Stimulated activated CD4-positive, alpha-beta T cell treated with anti-CD3 and anti-CD28 coated beads, Interleukin-2, amount 100 ng/mL, for 48 hours (primary cell): ENCODE measurements at regions not wholly inside any gene's neighbourhood (a gene's known extent, or its start where the extent isn't known, plus 50 kb on each side); places are given as distances from the start of the nearest gene placed in this dataset.
"Not testable (repeated sequence)": the region's sequence is repeated elsewhere in the genome, so short reads cannot be mapped to it uniquely, and the experiment has no call there.

Experiments used
- DNase-seq, 2 donors: peaks; one replicate each; pipeline ENCODE4 v3.0.0-alpha.2; 2020

GRCh38 chr16:21516705-21517040 lies 82.7 kb upstream of the METTL9 start:
- not testable (repeated sequence) for DNase-seq

DNA sequence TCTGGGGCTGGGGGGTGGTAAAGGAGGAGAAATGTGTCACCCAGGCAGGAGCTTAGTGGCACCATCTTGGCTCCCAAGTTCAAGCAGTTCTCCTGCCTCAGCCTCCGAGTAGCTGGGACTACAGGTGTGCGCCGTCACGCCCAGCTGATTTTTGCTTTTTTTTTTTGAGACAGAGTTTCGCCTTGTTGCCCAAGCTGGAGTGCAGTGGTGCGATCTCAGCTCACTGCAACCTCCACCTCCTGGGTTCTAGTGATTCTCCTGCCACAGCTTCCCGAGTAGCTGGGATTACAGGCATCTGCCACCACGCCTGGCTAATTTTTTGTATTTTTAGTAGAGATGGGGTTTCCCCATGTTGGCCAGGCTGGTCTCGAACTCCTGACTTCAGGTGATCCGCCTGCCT lies 82.1 kb upstream of the METTL9 start:
- not testable (repeated sequence) for DNase-seq

DNA sequence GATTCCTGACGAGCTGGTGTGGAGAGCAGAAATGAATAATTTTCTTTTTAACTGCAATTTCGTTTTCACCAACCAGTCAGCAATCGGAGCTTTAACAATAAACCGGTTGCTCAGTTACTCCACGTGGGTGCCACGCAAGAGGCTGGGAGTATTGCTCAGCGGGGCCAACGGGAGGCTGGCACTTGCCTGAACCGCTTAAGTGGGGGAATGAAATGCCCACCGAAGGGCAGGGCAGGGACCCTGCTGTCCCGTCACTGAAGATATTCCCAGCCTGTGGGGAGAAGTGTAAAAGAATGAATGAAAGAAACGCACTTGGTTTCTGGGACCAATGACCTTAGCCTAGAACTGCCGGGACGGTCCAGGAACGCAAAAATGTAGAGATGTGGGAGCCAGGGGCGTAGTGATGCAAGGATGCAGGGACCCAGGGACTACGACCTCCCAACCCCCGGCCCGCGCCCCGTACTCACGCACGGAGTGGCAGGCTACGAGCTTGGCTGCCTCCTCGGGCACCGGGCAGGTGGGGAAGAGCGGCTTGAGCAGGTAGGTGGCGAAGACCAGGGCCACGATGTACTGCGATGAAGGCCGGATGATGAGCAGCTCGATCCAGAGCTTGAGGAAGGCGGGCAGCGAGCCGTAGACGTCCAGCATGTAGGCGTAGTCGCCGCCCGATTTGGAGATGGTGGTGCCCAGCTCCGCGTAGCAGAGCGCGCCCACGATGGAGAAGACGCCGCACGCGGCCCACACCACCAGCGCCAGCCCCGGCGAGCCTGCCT lies 79.8 kb upstream of the METTL9 start:
- DNase-seq: not testable (repeated sequence)

GRCh38 chr16:21520134-21521047 lies 79.0 kb upstream of the METTL9 start:
- DNase-seq: peak; percentile 98 to 100

DNA sequence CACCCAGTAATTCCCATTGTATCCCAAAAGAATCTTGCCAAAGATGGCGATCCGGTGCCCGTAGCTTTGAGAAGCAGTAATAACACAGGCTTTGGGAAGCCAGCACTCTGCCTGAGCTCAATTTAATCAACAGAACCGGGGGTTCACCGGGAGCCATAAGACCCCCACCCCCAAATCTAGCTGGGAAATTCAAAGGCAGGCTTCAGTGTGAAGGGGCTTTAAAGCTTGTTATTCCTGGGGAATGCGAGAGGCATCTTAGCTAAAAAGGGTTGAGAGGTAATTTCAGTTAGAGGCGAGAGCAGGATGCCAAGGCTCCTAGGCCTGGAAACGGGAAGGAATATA lies 78.4 kb upstream of the METTL9 start:
- DNase-seq: not testable (repeated sequence)

DNA sequence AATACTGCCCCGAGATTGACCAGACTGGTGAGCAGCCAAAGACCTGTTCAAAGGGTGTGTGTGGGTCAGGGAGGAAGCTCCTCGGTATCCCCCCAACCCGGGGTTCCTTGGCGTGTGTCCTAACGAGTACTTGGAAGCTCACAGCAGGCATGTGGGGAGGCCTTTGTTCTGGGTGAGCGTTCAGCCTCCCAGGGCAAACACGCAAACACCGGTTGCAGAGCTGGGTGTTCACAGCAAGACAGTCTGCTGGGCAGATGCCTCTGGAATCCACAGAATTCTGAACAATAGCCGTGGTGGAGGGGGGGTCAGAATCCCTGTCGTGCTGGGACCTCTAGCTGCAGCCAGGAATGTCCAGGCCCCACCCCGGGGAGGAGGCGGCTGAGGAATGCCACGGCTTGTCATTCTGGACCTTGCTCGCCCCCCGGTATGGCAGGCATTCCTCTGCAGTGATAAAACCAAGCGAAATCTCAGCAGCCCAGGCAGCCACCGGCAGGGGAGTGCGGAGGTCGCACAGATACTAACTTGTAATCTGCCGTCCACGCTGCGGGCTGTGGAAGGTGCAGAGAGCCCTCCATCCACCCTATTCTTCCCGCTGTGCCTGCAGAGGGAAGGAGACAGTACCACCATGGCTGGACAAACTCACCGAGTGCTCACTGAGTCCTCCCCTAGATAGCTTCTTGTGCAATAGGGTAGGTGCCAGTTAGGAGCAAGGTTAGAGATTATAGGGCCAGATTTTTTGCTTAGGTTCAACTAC lies 77.8 kb upstream of the METTL9 start:
- not testable (repeated sequence) for DNase-seq

- not testable (repeated sequence) for DNase-seq
Measured at GRCh38 chr16:21522846-21523245, 76.5 kb upstream of the METTL9 start.

DNA sequence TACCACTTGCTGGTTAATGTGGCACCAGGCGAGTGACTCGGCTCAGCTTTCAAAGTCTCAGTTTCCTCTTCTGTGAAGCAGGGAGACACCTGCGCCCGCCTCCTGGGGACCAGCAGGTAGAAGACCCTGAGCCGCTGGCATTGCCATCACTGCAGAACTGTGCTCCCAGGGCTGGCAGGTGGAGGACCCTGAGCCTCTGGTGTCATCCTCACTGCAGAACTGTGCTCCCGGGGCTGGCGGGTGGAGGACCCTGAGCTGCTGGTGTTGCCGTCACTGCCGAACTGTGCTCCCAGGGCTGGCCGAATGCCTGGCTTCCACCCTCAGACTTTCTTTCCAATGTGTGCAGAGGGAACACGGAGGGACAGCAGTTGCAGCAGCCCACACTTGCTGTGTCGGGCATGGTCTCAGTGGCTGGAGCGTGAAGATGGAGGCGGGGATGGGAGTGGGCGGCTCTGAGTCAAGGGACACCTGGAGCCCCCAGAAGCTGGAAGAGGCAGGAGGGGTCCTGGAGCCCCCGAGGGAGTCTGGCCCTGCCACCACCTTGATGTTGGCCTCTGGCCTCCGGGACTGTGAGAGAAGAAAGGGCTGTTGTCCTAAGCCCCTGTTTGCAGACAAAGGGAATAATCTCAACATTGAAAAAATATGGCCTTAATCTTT lies 75.8 kb upstream of the METTL9 start:
- DNase-seq: no peak

GRCh38 chr16:21524068-21524751 lies 75.2 kb upstream of the METTL9 start:
- DNase-seq: no peak

- not testable (repeated sequence) for DNase-seq
Measured at GRCh38 chr16:21524752-21525028, 74.7 kb upstream of the METTL9 start.

- not testable (repeated sequence) for DNase-seq
Measured at GRCh38 chr16:21525029-21525895, 74.1 kb upstream of the METTL9 start.

DNA sequence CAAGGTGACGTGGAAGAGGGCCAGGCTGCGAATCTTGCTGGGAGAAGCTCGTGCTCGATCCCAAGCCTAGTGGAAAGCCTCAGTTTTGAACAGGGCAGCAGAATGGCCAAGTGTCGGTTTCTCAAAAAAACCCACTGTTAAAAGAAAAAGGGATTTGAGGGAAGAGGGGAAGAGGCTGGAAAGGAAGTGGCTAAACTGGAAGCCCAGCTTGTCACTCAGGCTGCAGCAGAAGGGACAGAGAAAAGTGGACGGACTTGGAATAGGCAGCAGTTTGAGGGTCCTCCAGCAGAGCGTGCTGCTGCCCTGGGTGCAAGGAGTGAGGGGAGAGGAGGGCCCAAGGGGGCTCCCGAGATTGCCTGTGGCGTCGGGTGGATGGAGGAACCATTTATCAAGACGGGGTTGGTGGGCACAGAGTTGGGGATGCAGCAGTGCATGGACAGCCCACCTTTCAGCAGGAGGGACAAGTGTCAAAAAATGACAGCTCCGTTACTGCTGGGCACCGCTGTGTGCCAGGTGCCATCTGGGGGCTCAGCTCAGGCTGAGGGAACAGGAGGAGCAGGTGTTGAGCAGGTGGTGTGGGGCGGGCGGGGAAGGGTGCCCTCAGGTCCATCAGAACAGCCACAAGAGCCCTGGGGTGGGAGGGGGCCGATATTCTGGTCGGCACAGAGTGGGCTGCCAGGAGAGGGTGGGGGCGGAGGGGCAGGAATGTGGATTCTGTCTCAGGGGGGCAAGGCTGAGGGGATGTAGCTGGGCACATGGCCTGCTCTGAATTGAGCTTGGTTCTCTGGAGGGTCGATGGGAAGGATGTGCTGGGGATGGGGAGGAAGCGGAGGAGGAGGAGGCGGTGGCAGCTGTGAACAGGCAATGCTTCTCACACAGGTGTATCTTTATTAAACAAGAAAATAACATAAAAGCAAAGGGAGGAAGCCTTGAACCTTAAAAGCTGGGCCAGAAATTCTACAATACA lies 73.1 kb upstream of the METTL9 start:
- not testable (repeated sequence) for DNase-seq

DNA sequence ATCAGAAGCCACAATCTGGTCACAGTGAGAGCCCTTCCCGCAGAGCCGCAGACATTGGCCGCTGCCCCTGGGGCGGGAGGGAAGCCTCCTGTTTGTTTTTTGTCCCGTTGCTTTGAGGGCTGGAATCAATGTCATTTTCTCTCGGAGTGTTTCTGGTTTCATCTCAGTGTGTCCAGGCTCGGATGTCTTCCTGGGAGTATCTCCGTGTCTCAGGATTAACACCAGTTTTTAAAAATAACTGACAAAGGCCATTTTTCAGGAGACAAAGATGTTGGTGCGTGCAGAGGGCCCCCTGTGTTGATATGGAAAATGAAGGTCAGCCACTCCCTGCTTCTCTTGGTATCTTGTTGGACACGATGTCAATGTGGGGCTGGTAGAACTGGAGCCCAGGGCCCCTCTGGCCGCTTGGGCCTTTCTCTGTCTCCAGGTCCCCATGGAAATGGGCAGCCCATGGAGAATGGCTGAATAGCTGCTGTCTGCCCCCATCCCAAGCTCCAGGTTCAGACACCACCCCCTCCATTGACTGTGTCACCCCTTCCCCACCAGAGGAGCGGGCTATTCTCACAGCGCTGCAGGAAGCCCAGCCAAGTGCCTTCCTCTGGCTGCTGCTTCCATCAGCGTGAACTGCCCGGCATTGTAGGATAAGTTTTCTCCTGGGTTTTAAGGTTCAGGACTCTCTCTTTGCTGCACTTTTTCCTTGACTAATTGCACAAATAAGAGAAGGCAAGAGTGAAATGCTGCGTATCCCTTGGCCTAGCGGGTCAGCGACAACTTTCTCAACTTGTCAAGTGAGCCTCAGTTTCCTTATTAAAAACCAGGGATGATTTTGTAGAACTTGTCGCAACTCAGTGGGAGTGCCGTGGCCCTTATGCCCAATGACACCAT lies 72.2 kb upstream of the METTL9 start:
- no peak for DNase-seq

- DNase-seq: not testable (repeated sequence)
Measured at GRCh38 chr16:21529060-21529658, 70.2 kb upstream of the METTL9 start.

DNA sequence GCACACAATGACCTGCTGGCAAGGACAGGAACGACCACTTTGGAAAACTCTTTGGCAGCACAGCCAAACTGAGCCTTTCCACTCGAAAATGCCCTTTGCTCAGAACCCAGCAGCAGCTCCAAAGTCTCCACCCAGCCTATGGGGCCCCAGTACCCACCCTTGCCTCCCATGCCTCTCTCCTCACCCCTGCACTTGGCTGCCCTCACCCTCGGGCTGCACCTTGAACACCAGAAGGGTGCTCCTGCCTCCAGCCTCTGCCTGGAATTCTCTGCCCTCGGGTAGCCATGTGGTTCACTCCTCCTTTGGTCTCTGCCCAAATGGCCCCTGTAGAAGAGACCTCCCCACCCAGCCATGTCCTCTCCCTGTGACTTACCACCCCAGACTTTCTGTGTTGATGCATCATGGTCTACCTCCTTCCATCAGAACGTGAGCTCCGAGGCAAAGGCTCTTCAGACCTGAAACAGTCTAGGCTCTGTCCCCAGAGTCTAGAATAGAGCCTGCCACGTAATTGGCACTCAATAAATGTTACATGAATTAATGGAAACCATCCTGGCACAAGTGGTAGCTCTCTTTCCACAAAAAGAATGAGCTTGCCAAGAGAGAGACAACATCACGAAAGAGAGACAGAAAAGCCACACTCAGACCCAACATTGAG lies 68.5 kb upstream of the METTL9 start:
- not testable (repeated sequence) for DNase-seq

GRCh38 chr16:21532996-21533395 lies 66.4 kb upstream of the METTL9 start:
- DNase-seq: not testable (repeated sequence)

GRCh38 chr16:21533474-21533873 lies 65.9 kb upstream of the METTL9 start:
- not testable (repeated sequence) for DNase-seq

DNA sequence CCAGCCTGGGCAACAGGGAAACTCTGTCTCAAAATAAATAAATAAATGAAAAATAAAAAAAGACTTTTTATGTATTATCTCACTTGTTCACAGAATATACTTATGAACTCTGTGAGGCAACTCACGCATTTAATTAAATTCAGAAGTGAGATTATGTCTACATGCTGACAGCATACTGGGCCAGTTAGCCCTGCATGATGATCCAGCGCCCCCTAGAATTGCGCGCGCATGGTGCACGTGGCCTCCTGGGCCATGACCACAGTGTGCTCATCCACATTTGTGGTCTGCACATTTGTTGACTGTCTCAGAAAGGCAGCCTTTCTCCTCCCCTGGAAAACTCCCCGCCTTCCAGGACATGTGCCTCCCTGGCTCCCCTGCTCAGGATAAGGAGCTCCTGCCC lies 64.8 kb upstream of the METTL9 start:
- DNase-seq: not testable (repeated sequence)
